GM19438 (cell line): ENCODE measurements at regions not wholly inside any gene's neighbourhood (a gene's known extent, or its start where the extent isn't known, plus 50 kb on each side); places are given as distances from the start of the nearest gene placed in this dataset.
"Not testable (repeated sequence)": the region's sequence is repeated elsewhere in the genome, so short reads cannot be mapped to it uniquely, and the experiment has no call there.

Experiments
- ATAC-seq: cut with Tn5 transposase; IDR thresholded peaks from one replicate; pipeline ENCODE4 v1.9.1; 2021; ENCODE audit warnings: low read depth; ENCODE audit not compliant: unreplicated experiment

DNA sequence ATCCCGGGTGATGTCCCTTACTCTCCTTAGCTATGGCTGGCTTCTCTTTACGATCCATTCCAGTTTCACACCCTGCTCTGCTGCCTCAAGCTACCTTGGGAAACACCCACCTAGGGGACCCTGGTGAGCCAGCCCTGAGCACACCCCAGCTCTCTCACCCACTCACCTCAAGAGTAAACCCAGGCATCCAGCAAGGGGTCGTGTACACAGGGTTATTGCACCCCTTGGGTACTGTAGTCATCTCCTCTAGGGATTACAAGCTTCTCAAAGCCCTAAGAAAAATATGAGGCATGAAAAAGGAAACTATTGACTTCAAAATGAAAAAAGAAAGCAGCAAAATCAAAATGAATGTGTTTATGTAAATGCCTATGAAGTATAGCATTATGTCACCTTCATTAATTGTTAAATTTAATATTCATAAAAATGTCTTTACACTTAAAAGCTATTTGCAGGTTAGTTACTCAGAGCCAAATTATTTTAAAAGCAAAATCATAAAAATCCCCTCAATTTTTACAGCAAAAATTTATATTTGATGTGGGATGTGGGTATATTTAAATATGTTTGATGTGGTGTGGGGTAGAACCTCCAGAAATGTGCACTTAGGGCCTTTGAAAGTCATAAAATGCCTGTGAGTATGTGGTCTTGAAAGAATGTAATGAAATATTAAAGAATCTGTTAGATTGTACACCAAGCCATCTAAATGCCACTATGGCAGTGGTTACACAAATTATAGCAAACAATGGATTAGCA is 190.3 kb downstream of the C1orf94 start:
- no peak for ATAC-seq

- no peak for ATAC-seq
These were observed 191.2 kb downstream of the C1orf94 start for GRCh38 chr1:34367954-34368353.

DNA sequence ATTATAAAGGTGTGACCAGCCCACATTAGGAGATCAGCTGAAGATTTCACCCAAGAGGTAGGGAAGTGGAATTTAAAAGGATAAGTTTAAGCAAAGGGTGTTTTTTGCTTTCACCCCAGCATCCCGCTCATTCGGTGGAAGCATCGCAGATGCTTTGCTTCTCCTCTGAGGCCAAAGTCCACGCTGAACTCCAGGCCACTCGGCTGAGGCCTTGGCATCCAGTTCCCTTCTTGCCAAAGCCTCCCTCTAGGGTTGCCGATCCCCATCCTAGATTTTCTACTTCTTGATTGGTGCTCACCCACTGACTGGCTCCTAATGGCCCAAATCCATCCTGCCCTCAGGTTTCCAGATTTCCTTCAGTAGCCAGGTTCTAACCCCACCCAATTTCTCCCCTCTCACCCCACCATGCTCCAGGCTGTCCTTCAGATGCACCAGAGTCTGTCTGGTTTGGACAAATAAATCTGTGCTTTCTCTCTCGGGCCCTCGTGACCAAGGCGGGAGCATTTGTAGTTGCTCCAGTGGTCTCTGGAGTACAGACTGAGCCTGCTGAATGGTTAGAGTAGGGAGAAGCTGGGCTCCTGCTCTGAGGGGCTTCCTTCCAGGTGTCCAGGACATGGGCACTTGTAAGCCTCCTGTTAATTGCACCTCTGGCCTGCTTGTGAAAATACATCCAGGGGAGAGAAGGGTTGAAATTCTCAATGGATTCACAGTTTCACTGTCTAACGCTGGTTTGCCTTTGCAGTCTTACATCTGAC is 193.2 kb downstream of the C1orf94 start:
- no peak for ATAC-seq

GRCh38 chr1:34370748-34371147 is 194.0 kb downstream of the C1orf94 start:
- ATAC-seq: no peak

DNA sequence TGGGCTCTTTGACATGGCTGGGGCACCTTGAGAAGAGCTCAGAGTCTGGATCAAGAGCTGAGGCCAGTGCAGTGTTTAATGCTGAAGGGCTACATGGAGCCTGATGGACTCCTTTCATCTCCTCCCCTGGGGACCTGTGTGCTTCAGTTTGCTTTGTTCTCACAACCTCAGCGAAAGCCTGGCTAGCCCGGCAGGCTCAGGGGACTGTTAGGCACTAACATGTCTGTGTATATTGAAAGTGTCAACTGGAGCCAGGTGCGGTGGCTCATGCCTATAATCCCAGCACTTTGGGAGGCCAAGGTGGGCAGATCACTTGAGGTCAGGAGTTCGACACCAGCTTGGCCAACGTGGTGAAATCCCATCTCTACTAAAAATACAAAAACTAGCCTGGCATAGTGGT is 194.5 kb downstream of the C1orf94 start:
- not testable (repeated sequence) for ATAC-seq

DNA sequence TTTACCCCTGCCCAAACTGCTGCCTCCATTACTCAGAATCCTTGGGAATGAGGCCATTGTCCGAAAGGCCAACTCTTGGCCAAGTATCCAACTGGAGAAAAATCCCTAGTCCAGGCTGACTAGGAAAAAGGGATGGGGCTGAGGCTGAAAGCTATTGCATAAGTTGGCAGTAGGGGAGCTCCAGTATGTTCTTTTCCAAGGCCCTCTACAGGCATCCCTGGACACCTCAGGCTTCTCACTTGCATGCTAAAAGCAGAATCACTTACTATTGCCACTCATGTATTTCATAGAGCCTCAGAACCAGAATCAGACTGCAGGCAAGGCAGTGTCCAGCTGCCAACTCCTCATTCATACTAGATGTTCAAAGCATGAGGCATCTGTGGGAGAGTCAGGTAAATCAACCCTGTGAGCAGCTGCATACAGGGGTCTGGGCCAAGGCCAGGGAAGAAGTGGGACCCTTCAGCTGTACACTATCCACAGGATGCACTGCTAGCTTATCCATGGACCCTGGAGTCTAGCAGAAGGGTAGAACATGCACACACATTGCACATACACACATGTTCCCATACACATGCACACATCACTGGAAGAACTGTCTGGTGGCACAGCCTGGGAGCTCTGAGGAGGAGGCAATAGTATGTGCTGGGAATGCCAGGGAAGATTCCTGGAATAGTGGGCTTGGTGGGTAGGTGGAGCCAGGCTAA is 195.3 kb downstream of the C1orf94 start:
- ATAC-seq: no peak

DNA sequence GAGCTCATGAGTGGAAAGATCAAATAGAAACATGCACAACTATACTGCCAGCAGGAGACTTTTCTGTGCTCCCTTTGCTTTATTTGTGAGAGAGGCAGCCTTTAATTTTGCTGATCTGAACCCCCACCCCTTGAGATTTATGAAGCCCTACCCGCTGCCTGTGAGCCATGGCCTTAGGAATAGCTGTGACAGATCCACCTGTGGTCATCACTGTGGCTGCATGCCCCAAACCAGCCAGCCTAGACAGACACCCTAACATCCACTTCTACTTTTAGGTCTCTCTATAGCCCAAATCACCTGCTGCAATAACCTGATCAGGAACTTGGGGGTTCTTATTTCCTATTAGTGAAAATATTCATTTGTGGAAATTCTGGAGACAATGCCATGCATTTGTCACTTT is 196.2 kb downstream of the C1orf94 start:
- no peak for ATAC-seq

DNA sequence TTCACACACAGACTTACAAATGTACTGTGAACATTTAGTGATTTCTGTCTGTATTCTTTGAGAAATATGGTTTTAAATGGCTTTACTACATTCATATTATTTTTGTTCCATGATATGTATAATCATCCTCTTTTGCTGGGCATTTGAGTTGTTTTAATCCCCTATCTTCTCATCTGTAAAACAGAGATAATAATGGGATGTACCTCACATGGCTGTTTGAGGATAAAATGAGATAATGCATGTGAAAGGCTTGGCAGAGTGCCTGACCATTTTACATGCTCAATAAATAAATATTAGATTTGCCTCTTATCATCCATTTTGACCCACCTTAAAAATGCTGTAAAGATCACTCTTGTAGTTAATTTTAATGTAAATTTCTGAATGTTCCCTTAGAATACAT is 197.2 kb downstream of the C1orf94 start:
- ATAC-seq: no peak

GRCh38 chr1:34376531-34376930 is 199.8 kb downstream of the C1orf94 start:
- ATAC-seq: no peak

- no peak for ATAC-seq
These were observed 202.5 kb downstream of the C1orf94 start for GRCh38 chr1:34378968-34379856.

GRCh38 chr1:34379911-34380310 is 203.2 kb downstream of the C1orf94 start:
- ATAC-seq: no peak

GRCh38 chr1:34380526-34381124 is 203.9 kb downstream of the C1orf94 start:
- ATAC-seq: no peak

DNA sequence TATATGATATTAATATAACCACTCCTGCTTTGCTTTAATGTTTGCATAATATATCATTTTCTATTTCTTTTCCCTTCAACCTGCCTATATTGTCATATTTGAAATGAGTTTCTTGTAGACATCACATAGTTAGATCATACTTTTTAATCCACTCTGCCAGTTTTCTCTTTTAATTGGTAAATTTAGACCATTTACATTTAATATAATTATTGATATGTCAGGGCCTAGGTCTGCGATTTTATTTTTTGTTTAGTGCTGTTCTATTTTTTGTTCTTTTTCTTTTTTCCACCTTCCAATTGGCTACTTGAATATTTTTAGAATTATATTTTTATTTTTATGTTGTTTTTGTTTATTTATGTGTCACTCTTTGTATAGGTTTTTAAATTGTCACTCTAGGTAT is 213.3 kb downstream of the C1orf94 start:
- no peak for ATAC-seq

GRCh38 chr1:34396042-34396441 is 219.3 kb downstream of the C1orf94 start:
- ATAC-seq: no peak

- ATAC-seq: no peak
These were observed 221.7 kb downstream of the C1orf94 start for GRCh38 chr1:34398241-34398915.

DNA sequence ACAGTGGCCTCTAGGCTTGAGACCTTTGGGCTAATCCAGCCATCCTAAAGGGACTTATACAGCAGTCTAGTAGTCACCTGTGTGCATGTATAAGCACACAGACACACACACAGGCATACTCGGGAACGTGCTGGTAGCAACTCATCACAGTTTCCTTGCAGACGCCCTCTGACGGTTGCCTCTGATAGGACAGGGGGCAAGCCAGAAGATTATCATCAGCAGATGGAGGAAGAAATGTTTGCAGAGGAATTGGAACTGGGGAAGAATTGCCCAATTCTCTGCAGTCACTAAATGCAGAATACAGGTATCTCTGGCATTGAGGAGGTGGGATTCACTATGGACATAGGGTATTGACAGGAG is 222.2 kb downstream of the C1orf94 start:
- no peak for ATAC-seq

- no peak for ATAC-seq
These were observed 224.0 kb downstream of the C1orf94 start for GRCh38 chr1:34400675-34401074.

- no peak for ATAC-seq
These were observed 226.4 kb downstream of the C1orf94 start for GRCh38 chr1:34403156-34403555.

DNA sequence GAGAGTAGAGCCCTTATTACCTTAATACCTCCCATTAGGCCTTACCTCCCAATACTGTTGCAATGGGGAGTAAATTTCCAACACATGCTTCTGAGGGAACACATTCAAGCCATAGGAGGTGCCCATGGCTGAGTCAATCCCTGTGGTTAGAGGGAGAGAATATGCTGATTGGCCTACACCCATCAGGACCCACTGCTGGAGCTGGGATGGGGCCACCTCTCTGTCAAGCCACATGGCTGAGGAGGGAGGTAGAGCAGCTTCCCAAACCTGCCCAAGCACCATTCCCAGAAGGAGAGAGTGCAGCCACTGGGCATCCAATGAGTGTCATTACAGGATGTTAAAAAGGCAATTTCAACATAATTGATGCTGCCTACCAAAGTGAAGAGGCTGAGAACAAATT is 228.1 kb downstream of the C1orf94 start:
- no peak for ATAC-seq
